ENCODE measurements at regions not wholly inside any gene's neighbourhood (a gene's known extent, or its start where the extent isn't known, plus 50 kb on each side); places are given as distances from the start of the nearest gene placed in this dataset.

DNA sequence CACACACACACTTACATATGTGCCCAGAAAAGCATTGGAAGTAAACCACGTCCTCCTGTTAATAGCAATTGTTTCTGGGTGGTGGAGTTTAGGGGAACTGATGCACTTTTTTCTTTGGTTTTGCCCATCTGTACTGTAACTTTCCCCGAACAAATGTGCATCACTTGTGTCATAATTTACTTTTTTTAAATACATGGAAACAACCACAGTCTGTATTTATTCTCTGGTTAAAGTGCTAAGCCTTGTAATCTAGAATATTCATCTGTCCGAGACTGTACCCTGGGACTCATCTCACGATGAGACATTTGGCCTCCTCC is 61.5 kb upstream of the CD93 start:
- no peak for DNase-seq
- intact Hi-C loops (cut with micrococcal nuclease) = no loop called here
- Histone ChIP-seq H3K4me1 (ENCODE audit: control insufficient read depth in 2 of 2, insufficient read depth in 2 of 2, low read length in 2 of 2) (no peaks in the 10 kb centered on the region), H3K27me3 (ENCODE audit: control insufficient read depth in 2 of 2, insufficient read depth in 2 of 2, low read length in 2 of 2) (no peaks in the 10 kb centered on the region), H3K9me3 (ENCODE audit: control insufficient read depth in 2 of 3, low read length in 3 of 3) (no peaks in the 10 kb centered on the region), H3K4me3 (ENCODE audit: low read length) (no peak overlapping the region), H3K27ac (ENCODE audit: low read depth, low read length) (no peak overlapping the region), H3K36me3 (ENCODE audit: control insufficient read depth in 2 of 3, insufficient read depth in 3 of 3, low read length in 3 of 3) (no peaks in the 10 kb centered on the region)
- ATAC-seq = no peak
- Mint-ChIP-seq H3K9me3 (peaks cover 0 to 3% (median 0%) of the 10 kb centered on the region in 11 donors), H3K4me1 (peaks cover 0 to 75% (median 5%) of the 10 kb centered on the region in 7 donors), H3K4me3 (peak overlapping the region in 1 of 10 donors; percentile 55), H3K27me3 (peaks cover 2 to 26% (median 4%) of the 10 kb centered on the region in 5 donors), H3K27ac (peak overlapping the region in 1 of 9 donors; percentile 91), H3K36me3 (peaks cover 0 to 4% (median 0%) of the 10 kb centered on the region in 5 donors)
- ChIA-PET CTCF (no interaction called here), POLR2A (no interaction called here)

DNA sequence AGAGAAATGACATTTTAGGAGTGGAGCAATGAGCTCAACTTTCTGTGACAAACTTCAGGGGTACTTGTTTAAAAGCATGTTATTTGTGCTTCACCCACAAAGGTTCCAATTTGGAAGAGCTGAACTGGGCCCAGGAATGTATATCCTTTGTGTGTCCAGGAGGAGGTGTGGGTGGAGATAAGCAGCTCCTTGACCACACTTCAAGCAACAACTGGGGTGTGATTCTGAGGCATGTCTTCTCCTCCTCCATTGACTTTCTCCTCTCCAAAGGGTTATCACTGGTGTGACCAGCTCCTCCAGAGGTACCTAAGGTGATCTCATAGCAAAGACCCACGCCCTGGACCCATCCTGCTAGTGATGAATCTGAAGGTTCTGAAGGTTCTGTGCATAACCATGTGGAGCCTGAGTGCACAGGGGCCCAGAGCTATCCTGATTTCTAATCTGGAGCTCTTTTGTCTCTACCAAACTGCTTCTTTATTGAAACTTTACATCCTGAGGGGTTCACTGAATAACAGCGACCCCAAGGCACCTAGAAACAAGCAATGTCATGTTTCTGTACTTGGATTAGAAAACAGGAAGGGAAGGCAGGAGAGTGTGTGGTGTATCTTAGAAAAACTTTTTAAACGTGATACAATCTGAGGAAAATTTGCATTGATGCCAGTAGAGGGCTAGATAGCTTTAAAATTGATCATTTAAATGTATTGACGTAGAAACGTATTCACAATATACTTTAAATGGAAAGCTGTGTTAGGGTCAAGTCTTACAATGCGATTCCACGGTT is 60.9 kb upstream of the CD93 start:
- H3K4me3 Mint-ChIP-seq = peak overlapping the region in 1 of 10 donors; percentile 55
- intact Hi-C loops (cut with micrococcal nuclease) = no loop called here
- Histone ChIP-seq H3K9me3 (ENCODE audit: control insufficient read depth in 2 of 3, low read length in 3 of 3) (no peaks in the 10 kb centered on the region), H3K27ac (ENCODE audit: low read depth, low read length) (no peak overlapping the region), H3K4me3 (ENCODE audit: low read length) (no peak overlapping the region), H3K36me3 (ENCODE audit: control insufficient read depth in 2 of 3, insufficient read depth in 3 of 3, low read length in 3 of 3) (no peaks in the 10 kb centered on the region), H3K27me3 (ENCODE audit: control insufficient read depth in 2 of 2, insufficient read depth in 2 of 2, low read length in 2 of 2) (no peaks in the 10 kb centered on the region), H3K4me1 (ENCODE audit: control insufficient read depth in 2 of 2, insufficient read depth in 2 of 2, low read length in 2 of 2) (no peaks in the 10 kb centered on the region)
- H3K4me1 Mint-ChIP-seq = peaks cover 2 to 75% (median 5%) of the 10 kb centered on the region in 7 donors
- H3K27me3 Mint-ChIP-seq = peaks cover 2 to 26% (median 4%) of the 10 kb centered on the region in 5 donors
- H3K27ac Mint-ChIP-seq = peak overlapping the region in 1 of 9 donors; percentile 91
- ATAC-seq (no peak), DNase-seq (no peak)
- ChIA-PET POLR2A (no interaction called here), CTCF (no interaction called here)
- H3K36me3 Mint-ChIP-seq = peaks cover 0 to 4% (median 0%) of the 10 kb centered on the region in 5 donors
- H3K9me3 Mint-ChIP-seq = peaks cover 0 to 3% (median 0%) of the 10 kb centered on the region in 11 donors

DNA sequence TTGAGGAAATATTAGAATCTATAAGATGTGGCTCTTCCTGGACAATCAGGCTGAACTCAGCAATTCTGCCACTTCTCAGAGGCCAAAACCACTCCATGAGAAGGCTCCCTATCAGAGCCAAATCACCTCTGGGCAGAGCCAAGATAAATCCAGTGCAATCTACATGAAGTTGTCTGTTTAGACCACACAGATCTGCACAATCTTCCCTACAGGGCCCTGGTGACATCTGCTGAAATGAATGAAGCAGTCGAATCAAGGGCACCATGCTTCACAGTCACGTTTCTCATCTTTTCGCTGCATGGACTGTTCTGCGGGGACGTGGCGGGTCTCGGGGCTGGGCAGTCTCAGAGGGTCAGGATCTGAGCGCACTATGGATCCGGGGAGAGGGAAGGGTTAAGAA is 60.1 kb upstream of the CD93 start:
- ATAC-seq (no peak), DNase-seq (no peak)
- H3K36me3 ChIP-seq (ENCODE audit: control insufficient read depth in 2 of 3, insufficient read depth in 3 of 3, low read length in 3 of 3) = no peaks in the 10 kb centered on the region
- no peaks in the 10 kb centered on the region for H3K9me3 ChIP-seq (ENCODE audit: control insufficient read depth in 2 of 3, low read length in 3 of 3)
- peaks cover 0 to 3% (median 0%) of the 10 kb centered on the region in 11 donors for H3K9me3 Mint-ChIP-seq
- POLR2A ChIA-PET = no interaction called here
- peaks cover 3 to 78% (median 5%) of the 10 kb centered on the region in 7 donors for H3K4me1 Mint-ChIP-seq
- H3K27me3 Mint-ChIP-seq = peaks cover 0 to 17% (median 4%) of the 10 kb centered on the region in 5 donors
- no peaks in the 10 kb centered on the region for H3K4me1 ChIP-seq (ENCODE audit: control insufficient read depth in 2 of 2, insufficient read depth in 2 of 2, low read length in 2 of 2)
- H3K27me3 ChIP-seq (ENCODE audit: control insufficient read depth in 2 of 2, insufficient read depth in 2 of 2, low read length in 2 of 2) = no peaks in the 10 kb centered on the region
- H3K27ac Mint-ChIP-seq = peak overlapping the region in 1 of 9 donors; percentile 71
- CTCF ChIA-PET = no interaction called here
- H3K4me3 Mint-ChIP-seq = no peak overlapping the region
- H3K36me3 Mint-ChIP-seq = peaks cover 0 to 4% (median 0%) of the 10 kb centered on the region in 5 donors
- no peak overlapping the region for H3K4me3 ChIP-seq (ENCODE audit: low read length)
- intact Hi-C loops (cut with micrococcal nuclease) = no loop called here
- H3K27ac ChIP-seq (ENCODE audit: low read depth, low read length) = no peak overlapping the region

DNA sequence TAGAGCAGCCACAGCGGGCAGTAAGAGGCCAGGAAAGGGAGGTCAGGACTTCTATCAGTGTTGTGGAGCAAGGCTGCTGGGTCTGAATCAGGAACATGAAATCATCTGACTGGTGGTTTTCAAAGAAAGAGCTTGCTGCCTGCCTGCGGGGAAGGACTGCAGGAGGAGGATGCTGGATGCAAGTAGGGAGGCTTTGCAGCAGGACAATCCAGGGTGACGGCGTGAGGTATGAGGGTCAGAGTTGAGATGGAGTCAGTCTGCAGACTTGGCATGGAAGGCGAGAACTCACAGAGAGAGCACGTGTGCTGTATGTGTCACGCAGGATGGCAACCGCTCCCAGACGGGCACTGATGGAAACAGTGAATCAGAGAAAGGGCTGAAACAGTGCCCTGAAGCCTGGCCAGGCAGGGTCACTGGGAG is 59.2 kb upstream of the CD93 start:
- H3K4me1 Mint-ChIP-seq = peaks cover 3 to 78% (median 5%) of the 10 kb centered on the region in 7 donors
- Histone ChIP-seq H3K4me3 (ENCODE audit: low read length) (no peak overlapping the region), H3K36me3 (ENCODE audit: control insufficient read depth in 2 of 3, insufficient read depth in 3 of 3, low read length in 3 of 3) (no peaks in the 10 kb centered on the region), H3K27ac (ENCODE audit: low read depth, low read length) (no peak overlapping the region), H3K4me1 (ENCODE audit: control insufficient read depth in 2 of 2, insufficient read depth in 2 of 2, low read length in 2 of 2) (no peaks in the 10 kb centered on the region), H3K9me3 (ENCODE audit: control insufficient read depth in 2 of 3, low read length in 3 of 3) (no peaks in the 10 kb centered on the region), H3K27me3 (ENCODE audit: control insufficient read depth in 2 of 2, insufficient read depth in 2 of 2, low read length in 2 of 2) (no peaks in the 10 kb centered on the region)
- no peak overlapping the region for H3K27ac Mint-ChIP-seq
- intact Hi-C loops (cut with micrococcal nuclease) = no loop called here
- ATAC-seq (no peak), DNase-seq (no peak)
- ChIA-PET CTCF (no interaction called here), POLR2A (no interaction called here)
- peaks cover 0 to 17% (median 4%) of the 10 kb centered on the region in 5 donors for H3K27me3 Mint-ChIP-seq
- peaks cover 0 to 4% (median 0%) of the 10 kb centered on the region in 5 donors for H3K36me3 Mint-ChIP-seq
- H3K9me3 Mint-ChIP-seq = peaks cover 0 to 3% (median 0%) of the 10 kb centered on the region in 11 donors
- H3K4me3 Mint-ChIP-seq = no peak overlapping the region

DNA sequence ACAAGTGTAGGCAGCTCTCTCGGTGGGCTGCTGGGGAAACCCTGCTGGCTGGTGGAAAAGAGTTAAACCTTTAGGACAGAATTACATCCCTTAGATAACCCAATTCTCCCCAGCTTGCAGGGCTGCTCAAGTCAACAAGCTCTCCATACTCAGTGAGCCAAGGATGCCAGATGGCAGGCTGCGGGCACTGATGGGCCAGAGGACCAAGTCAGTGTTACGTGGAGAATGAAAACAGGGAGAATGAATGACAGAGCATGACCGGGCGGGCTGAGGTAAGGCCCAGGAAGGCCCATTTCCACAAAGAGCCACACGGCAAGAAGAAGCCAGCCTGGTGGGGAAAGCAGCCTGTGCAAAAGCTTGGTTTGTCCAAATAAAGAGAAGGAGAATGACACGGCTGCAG is 58.7 kb upstream of the CD93 start:
- no peaks in the 10 kb centered on the region for H3K4me1 ChIP-seq (ENCODE audit: control insufficient read depth in 2 of 2, insufficient read depth in 2 of 2, low read length in 2 of 2)
- CTCF ChIA-PET = no interaction called here
- peaks cover 0 to 15% (median 4%) of the 10 kb centered on the region in 5 donors for H3K27me3 Mint-ChIP-seq
- ATAC-seq (no peak), DNase-seq (no peak)
- no peak overlapping the region for H3K4me3 ChIP-seq (ENCODE audit: low read length)
- no peaks in the 10 kb centered on the region for H3K9me3 ChIP-seq (ENCODE audit: control insufficient read depth in 2 of 3, low read length in 3 of 3)
- no peaks in the 10 kb centered on the region for H3K36me3 ChIP-seq (ENCODE audit: control insufficient read depth in 2 of 3, insufficient read depth in 3 of 3, low read length in 3 of 3)
- intact Hi-C loops (cut with micrococcal nuclease) = no loop called here
- H3K27ac ChIP-seq (ENCODE audit: low read depth, low read length) = no peak overlapping the region
- H3K36me3 Mint-ChIP-seq = peaks cover 0 to 4% (median 0%) of the 10 kb centered on the region in 5 donors
- H3K27me3 ChIP-seq (ENCODE audit: control insufficient read depth in 2 of 2, insufficient read depth in 2 of 2, low read length in 2 of 2) = no peaks in the 10 kb centered on the region
- H3K9me3 Mint-ChIP-seq = peaks cover 0 to 3% (median 0%) of the 10 kb centered on the region in 11 donors
- H3K4me3 Mint-ChIP-seq = no peak overlapping the region
- H3K27ac Mint-ChIP-seq = no peak overlapping the region
- H3K4me1 Mint-ChIP-seq = peaks cover 3 to 76% (median 5%) of the 10 kb centered on the region in 7 donors
- POLR2A ChIA-PET = no interaction called here

DNA sequence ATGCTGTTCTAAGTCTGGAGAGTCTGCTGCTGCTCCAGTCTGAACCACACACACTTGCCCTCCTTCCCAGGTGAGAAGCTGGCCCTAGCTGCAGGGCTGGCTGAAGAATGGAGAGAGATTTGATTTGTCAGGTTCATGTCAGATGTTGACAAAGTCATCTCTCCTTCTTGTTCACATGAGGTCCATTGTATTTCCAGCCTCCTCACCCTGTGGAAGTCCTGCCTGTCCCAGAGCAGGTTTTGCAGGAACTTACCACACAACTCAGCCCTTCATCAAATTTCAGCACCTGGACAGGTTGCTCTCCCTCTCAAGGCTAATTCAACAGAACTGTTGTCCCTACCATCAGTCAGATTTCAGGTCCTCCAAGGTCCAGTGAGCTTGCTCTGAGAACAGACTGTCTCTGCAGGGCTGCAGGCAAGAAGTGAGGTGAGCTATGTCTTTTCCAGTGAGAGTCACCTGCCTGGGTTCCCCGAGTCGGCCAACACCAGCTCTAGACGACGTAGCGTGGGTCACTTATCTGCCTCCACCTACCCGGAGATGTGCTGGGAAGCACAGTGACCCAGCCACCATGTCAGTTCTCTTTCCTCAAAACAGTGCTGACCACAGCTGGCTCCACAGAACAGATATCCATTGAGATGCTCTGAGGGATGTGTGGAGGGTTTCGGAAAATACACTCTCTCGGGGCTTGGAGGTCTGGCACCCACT is 58.0 kb upstream of the CD93 start:
- peaks cover 0 to 4% (median 0%) of the 10 kb centered on the region in 5 donors for H3K36me3 Mint-ChIP-seq
- no peak overlapping the region for H3K4me3 Mint-ChIP-seq
- no peak overlapping the region for H3K4me3 ChIP-seq (ENCODE audit: low read length)
- H3K9me3 ChIP-seq (ENCODE audit: control insufficient read depth in 2 of 3, low read length in 3 of 3) = no peaks in the 10 kb centered on the region
- intact Hi-C loops (cut with micrococcal nuclease) = no loop called here
- H3K27me3 Mint-ChIP-seq = peaks cover 0 to 11% (median 4%) of the 10 kb centered on the region in 5 donors
- H3K4me1 ChIP-seq (ENCODE audit: control insufficient read depth in 2 of 2, insufficient read depth in 2 of 2, low read length in 2 of 2) = no peaks in the 10 kb centered on the region
- no peaks in the 10 kb centered on the region for H3K27me3 ChIP-seq (ENCODE audit: control insufficient read depth in 2 of 2, insufficient read depth in 2 of 2, low read length in 2 of 2)
- ATAC-seq = no peak
- peaks cover 3 to 76% (median 5%) of the 10 kb centered on the region in 7 donors for H3K4me1 Mint-ChIP-seq
- H3K27ac ChIP-seq (ENCODE audit: low read depth, low read length) = no peak overlapping the region
- DNase-seq = no peak
- H3K9me3 Mint-ChIP-seq = peaks cover 0 to 1% (median 0%) of the 10 kb centered on the region in 11 donors
- no peak overlapping the region for H3K27ac Mint-ChIP-seq
- H3K36me3 ChIP-seq (ENCODE audit: control insufficient read depth in 2 of 3, insufficient read depth in 3 of 3, low read length in 3 of 3) = no peaks in the 10 kb centered on the region
- ChIA-PET POLR2A (no interaction called here), CTCF (no interaction called here)
